ENCODE measurements at regions not wholly inside any gene's neighbourhood (a gene's known extent, or its start where the extent isn't known, plus 50 kb on each side); places are given as distances from the start of the nearest gene placed in this dataset.

- TF ChIP-seq CTCF (conservative IDR thresholded peaks at IDR 0.05) (no peak), ZFX (IDR thresholded peaks at IDR 0.05) (no peak)
Observed at GRCh38 chr5:96127538-96127937, 165.9 kb upstream of the ELL2 start.

Measured in C4-2B (cell line).